Glomerular visceral epithelial cell (primary cell): ENCODE measurements at regions not wholly inside any gene's neighbourhood (a gene's known extent, or its start where the extent isn't known, plus 50 kb on each side); places are given as distances from the start of the nearest gene placed in this dataset.

Experiments
- DNase-seq: peaks from one replicate; pipeline ENCODE4 v3.0.0-alpha.2; 2016; ENCODE audit errors: extremely low spot score

- no peak for DNase-seq
These were observed 145.7 kb upstream of the CDH19 start for GRCh38 chr18:66749481-66750035.

GRCh38 chr18:66749030-66749429 lies 145.1 kb upstream of the CDH19 start:
- no peak for DNase-seq

- DNase-seq: no peak
These were observed 138.9 kb upstream of the CDH19 start for GRCh38 chr18:66742832-66743231.

- no peak for DNase-seq
These were observed 132.0 kb upstream of the CDH19 start for GRCh38 chr18:66735933-66736332.

- DNase-seq: no peak
These were observed 130.6 kb upstream of the CDH19 start for GRCh38 chr18:66734451-66734850.

- DNase-seq: no peak
These were observed 128.0 kb upstream of the CDH19 start for GRCh38 chr18:66731890-66732289.

- DNase-seq: no peak
These were observed 125.8 kb upstream of the CDH19 start for GRCh38 chr18:66729442-66730239.

- DNase-seq: no peak
These were observed 125.1 kb upstream of the CDH19 start for GRCh38 chr18:66728951-66729350.

- DNase-seq: no peak
These were observed 124.1 kb upstream of the CDH19 start for GRCh38 chr18:66727991-66728390.

- DNase-seq: no peak
These were observed 120.9 kb upstream of the CDH19 start for GRCh38 chr18:66724664-66725356.

- no peak for DNase-seq
These were observed 118.8 kb upstream of the CDH19 start for GRCh38 chr18:66722671-66723070.

- no peak for DNase-seq
These were observed 104.8 kb upstream of the CDH19 start for GRCh38 chr18:66708646-66709045.

- no peak for DNase-seq
These were observed 103.6 kb upstream of the CDH19 start for GRCh38 chr18:66707473-66707872.

- no peak for DNase-seq
These were observed 91.4 kb upstream of the CDH19 start for GRCh38 chr18:66695281-66695680.

- DNase-seq: no peak
These were observed 91.0 kb upstream of the CDH19 start for GRCh38 chr18:66694852-66695251.

- DNase-seq: no peak
These were observed 83.7 kb upstream of the CDH19 start for GRCh38 chr18:66687635-66688034.

GRCh38 chr18:66682855-66683322 lies 79.0 kb upstream of the CDH19 start:
- DNase-seq: no peak

- no peak for DNase-seq
These were observed 72.8 kb upstream of the CDH19 start for GRCh38 chr18:66676699-66677098.

GRCh38 chr18:66674286-66674685 lies 70.4 kb upstream of the CDH19 start:
- no peak for DNase-seq

- no peak for DNase-seq
These were observed 64.8 kb upstream of the CDH19 start for GRCh38 chr18:66668706-66669105.

- DNase-seq: no peak
These were observed 58.7 kb upstream of the CDH19 start for GRCh38 chr18:66662632-66663031.

GRCh38 chr18:66655407-66655806 lies 51.5 kb upstream of the CDH19 start:
- DNase-seq: no peak
